ENCODE measurements at regions not wholly inside any gene's neighbourhood (a gene's known extent, or its start where the extent isn't known, plus 50 kb on each side); places are given as distances from the start of the nearest gene placed in this dataset.

DNA sequence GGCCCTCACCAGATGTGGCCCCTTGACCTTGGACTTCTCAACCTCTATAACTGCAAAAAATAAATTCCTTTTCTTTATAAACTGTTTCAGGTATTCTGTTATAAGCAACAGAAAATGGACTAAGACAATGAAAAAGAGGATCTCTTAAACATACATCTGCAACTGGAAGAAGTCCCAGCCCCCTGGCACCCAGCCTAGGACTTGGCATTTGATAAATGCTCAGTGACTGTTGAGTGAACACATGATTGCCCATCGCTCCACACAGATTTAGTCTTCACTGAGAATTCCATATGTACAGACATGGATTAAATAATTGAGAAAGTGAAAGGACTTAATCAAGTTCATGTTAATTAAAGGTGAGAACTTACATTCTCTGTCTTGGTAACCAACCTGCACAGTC is 344.9 kb upstream of the RUNX1 start:
- no peak for TF ChIP-seq CTCF (IDR thresholded peaks at IDR 0.05)
- no peak for TF ChIP-seq POLR2A (IDR thresholded peaks at IDR 0.05)

Data from tibial nerve (tissue), 3 donors.